ENCODE measurements at regions not wholly inside any gene's neighbourhood (a gene's known extent, or its start where the extent isn't known, plus 50 kb on each side); places are given as distances from the start of the nearest gene placed in this dataset.

- no peaks in the 10 kb centered on the region for H3K36me3 Mint-ChIP-seq (ENCODE audit: insufficient read depth)
- DNase-seq (no peak), ATAC-seq (replicated peaks) (no peak)
- H3K4me1 Mint-ChIP-seq (ENCODE audit: low read depth in 2 of 2): no peaks in the 10 kb centered on the region
- H3K9me3 Mint-ChIP-seq: peaks cover 8 to 10% of the 10 kb centered on the region in 2 donors
- H3K27me3 Mint-ChIP-seq: no peaks in the 10 kb centered on the region
- H3K4me3 Mint-ChIP-seq: no peak overlapping the region
- H3K27ac Mint-ChIP-seq: no peak overlapping the region
Measured at GRCh38 chr5:165892383-165892782, 2387.0 kb downstream of the MAT2B start.

GRCh38 chr5:165894916-165895315, 2389.5 kb downstream of the MAT2B start:
- H3K36me3 Mint-ChIP-seq (ENCODE audit: insufficient read depth): no peaks in the 10 kb centered on the region
- DNase-seq (no peak), ATAC-seq (replicated peaks) (no peak)
- H3K27me3 Mint-ChIP-seq: no peaks in the 10 kb centered on the region
- no peaks in the 10 kb centered on the region for H3K4me1 Mint-ChIP-seq (ENCODE audit: low read depth in 2 of 2)
- no peak overlapping the region for H3K27ac Mint-ChIP-seq
- H3K4me3 Mint-ChIP-seq: no peak overlapping the region
- H3K9me3 Mint-ChIP-seq: peaks cover 2 to 11% of the 10 kb centered on the region in 2 donors

GRCh38 chr5:165903835-165904234, 2387.6 kb upstream of the WWC1 start:
- Mint-ChIP-seq H3K27ac (no peak overlapping the region), H3K4me3 (no peak overlapping the region), H3K9me3 (peaks cover 0 to 4% of the 10 kb centered on the region in 2 donors), H3K27me3 (no peaks in the 10 kb centered on the region), H3K4me1 (ENCODE audit: low read depth in 2 of 2) (no peaks in the 10 kb centered on the region), H3K36me3 (ENCODE audit: insufficient read depth) (no peaks in the 10 kb centered on the region)
- no peak for DNase-seq
- ATAC-seq (replicated peaks): no peak

GRCh38 chr5:165906871-165907270, 2384.6 kb upstream of the WWC1 start:
- DNase-seq (no peak), ATAC-seq (replicated peaks) (no peak)
- Mint-ChIP-seq H3K4me1 (ENCODE audit: low read depth in 2 of 2) (no peaks in the 10 kb centered on the region), H3K9me3 (peaks cover 0 to 7% of the 10 kb centered on the region in 2 donors), H3K27me3 (no peaks in the 10 kb centered on the region), H3K4me3 (no peak overlapping the region), H3K27ac (no peak overlapping the region), H3K36me3 (ENCODE audit: insufficient read depth) (no peaks in the 10 kb centered on the region)

- no peak for DNase-seq
- Mint-ChIP-seq H3K9me3 (peaks cover 4 to 7% of the 10 kb centered on the region in 2 donors), H3K36me3 (ENCODE audit: insufficient read depth) (no peaks in the 10 kb centered on the region), H3K27ac (no peak overlapping the region), H3K4me1 (ENCODE audit: low read depth in 2 of 2) (no peaks in the 10 kb centered on the region), H3K27me3 (no peaks in the 10 kb centered on the region), H3K4me3 (no peak overlapping the region)
- no peak for ATAC-seq (replicated peaks)
Measured at GRCh38 chr5:165913059-165913458, 2378.4 kb upstream of the WWC1 start.

- Mint-ChIP-seq H3K27me3 (no peaks in the 10 kb centered on the region), H3K36me3 (ENCODE audit: insufficient read depth) (peaks cover 3% of the 10 kb centered on the region), H3K9me3 (peaks cover 4 to 7% of the 10 kb centered on the region in 2 donors), H3K4me1 (ENCODE audit: low read depth in 2 of 2) (no peaks in the 10 kb centered on the region), H3K27ac (no peak overlapping the region), H3K4me3 (no peak overlapping the region)
- DNase-seq: no peak
- ATAC-seq (replicated peaks): no peak
Measured at GRCh38 chr5:165914456-165914855, 2377.0 kb upstream of the WWC1 start.

GRCh38 chr5:165919196-165919595, 2372.2 kb upstream of the WWC1 start:
- peaks cover 3% of the 10 kb centered on the region for H3K36me3 Mint-ChIP-seq (ENCODE audit: insufficient read depth)
- ATAC-seq (replicated peaks): no peak
- DNase-seq: no peak
- H3K4me3 Mint-ChIP-seq: no peak overlapping the region
- H3K27me3 Mint-ChIP-seq: no peaks in the 10 kb centered on the region
- H3K4me1 Mint-ChIP-seq (ENCODE audit: low read depth in 2 of 2): no peaks in the 10 kb centered on the region
- H3K27ac Mint-ChIP-seq: no peak overlapping the region
- peaks cover 0 to 5% of the 10 kb centered on the region in 2 donors for H3K9me3 Mint-ChIP-seq

- Mint-ChIP-seq H3K9me3 (peaks cover 3 to 6% of the 10 kb centered on the region in 2 donors), H3K27ac (no peak overlapping the region), H3K4me3 (no peak overlapping the region)
Measured at GRCh38 chr5:165920655-165921054, 2370.8 kb upstream of the WWC1 start.

GRCh38 chr5:165928971-165929370, 2362.5 kb upstream of the WWC1 start:
- DNase-seq (no peak), ATAC-seq (replicated peaks) (no peak)
- H3K27ac Mint-ChIP-seq: no peak overlapping the region
- H3K27me3 Mint-ChIP-seq: no peaks in the 10 kb centered on the region
- no peak overlapping the region for H3K4me3 Mint-ChIP-seq
- no peaks in the 10 kb centered on the region for H3K36me3 Mint-ChIP-seq (ENCODE audit: insufficient read depth)
- H3K9me3 Mint-ChIP-seq: peaks cover 15 to 28% of the 10 kb centered on the region in 2 donors
- H3K4me1 Mint-ChIP-seq (ENCODE audit: low read depth in 2 of 2): no peaks in the 10 kb centered on the region

More at GRCh38 chr5:165920655-165921054, 2370.8 kb upstream of the WWC1 start:
- Mint-ChIP-seq H3K27me3 (no peaks in the 10 kb centered on the region), H3K4me1 (ENCODE audit: low read depth in 2 of 2) (no peaks in the 10 kb centered on the region), H3K36me3 (ENCODE audit: insufficient read depth) (peaks cover 3% of the 10 kb centered on the region)
- ATAC-seq (replicated peaks) (no peak), DNase-seq (no peak)

- no peaks in the 10 kb centered on the region for H3K4me1 Mint-ChIP-seq (ENCODE audit: low read depth in 2 of 2)
- H3K9me3 Mint-ChIP-seq: peaks cover 0 to 8% of the 10 kb centered on the region in 2 donors
- no peak for ATAC-seq (replicated peaks)
- DNase-seq: no peak
- no peak overlapping the region for H3K4me3 Mint-ChIP-seq
- no peaks in the 10 kb centered on the region for H3K36me3 Mint-ChIP-seq (ENCODE audit: insufficient read depth)
- H3K27me3 Mint-ChIP-seq: no peaks in the 10 kb centered on the region
- H3K27ac Mint-ChIP-seq: no peak overlapping the region
Measured at GRCh38 chr5:165940541-165940940, 2350.9 kb upstream of the WWC1 start.

- no peak overlapping the region for H3K27ac Mint-ChIP-seq
- ATAC-seq (replicated peaks) (no peak), DNase-seq (no peak)
- no peak overlapping the region for H3K4me3 Mint-ChIP-seq
- H3K9me3 Mint-ChIP-seq: peaks cover 0 to 5% of the 10 kb centered on the region in 2 donors
- H3K27me3 Mint-ChIP-seq: no peaks in the 10 kb centered on the region
- H3K36me3 Mint-ChIP-seq (ENCODE audit: insufficient read depth): no peaks in the 10 kb centered on the region
- no peaks in the 10 kb centered on the region for H3K4me1 Mint-ChIP-seq (ENCODE audit: low read depth in 2 of 2)
Measured at GRCh38 chr5:165956854-165957253, 2334.6 kb upstream of the WWC1 start.

- no peaks in the 10 kb centered on the region for H3K27me3 Mint-ChIP-seq
- no peak overlapping the region for H3K27ac Mint-ChIP-seq
- no peaks in the 10 kb centered on the region for H3K36me3 Mint-ChIP-seq (ENCODE audit: insufficient read depth)
- no peak overlapping the region for H3K4me3 Mint-ChIP-seq
- DNase-seq (no peak), ATAC-seq (replicated peaks) (no peak)
- H3K4me1 Mint-ChIP-seq (ENCODE audit: low read depth in 2 of 2): no peaks in the 10 kb centered on the region
- H3K9me3 Mint-ChIP-seq: peaks cover 3 to 8% of the 10 kb centered on the region in 2 donors
Measured at GRCh38 chr5:165981671-165982070, 2309.8 kb upstream of the WWC1 start.

- ATAC-seq (replicated peaks) (no peak), DNase-seq (no peak)
- H3K4me1 Mint-ChIP-seq (ENCODE audit: low read depth in 2 of 2): no peaks in the 10 kb centered on the region
- H3K9me3 Mint-ChIP-seq: peaks cover 13 to 14% of the 10 kb centered on the region in 2 donors
- H3K4me3 Mint-ChIP-seq: no peak overlapping the region
- H3K27ac Mint-ChIP-seq: no peak overlapping the region
- H3K36me3 Mint-ChIP-seq (ENCODE audit: insufficient read depth): no peaks in the 10 kb centered on the region
- no peaks in the 10 kb centered on the region for H3K27me3 Mint-ChIP-seq
Measured at GRCh38 chr5:165996201-165996875, 2295.1 kb upstream of the WWC1 start.

GRCh38 chr5:165999693-166000320, 2291.6 kb upstream of the WWC1 start:
- no peak for ATAC-seq (replicated peaks)
- no peak for DNase-seq
- H3K4me1 Mint-ChIP-seq (ENCODE audit: low read depth in 2 of 2): no peaks in the 10 kb centered on the region

More at GRCh38 chr5:165999693-166000320, 2291.6 kb upstream of the WWC1 start:
- H3K36me3 Mint-ChIP-seq (ENCODE audit: insufficient read depth): no peaks in the 10 kb centered on the region
- peaks cover 0 to 13% of the 10 kb centered on the region in 2 donors for H3K9me3 Mint-ChIP-seq
- H3K27me3 Mint-ChIP-seq: no peaks in the 10 kb centered on the region
- H3K4me3 Mint-ChIP-seq: no peak overlapping the region
- H3K27ac Mint-ChIP-seq: no peak overlapping the region

Measured in effector memory CD8-positive, alpha-beta T cell (primary cell).